Right lobe of liver (tissue), 6 donors: ENCODE measurements at regions not wholly inside any gene's neighbourhood (a gene's known extent, or its start where the extent isn't known, plus 50 kb on each side); places are given as distances from the start of the nearest gene placed in this dataset.

Experiments
- ATAC-seq, 4 donors: fragments of 200-7000 bp; cut with Tn5 transposase; one replicate each; pipeline ENCODE4 v1.9.1; 2020; ENCODE audit warnings: mild to moderate bottlenecking in 4 of 4, moderate library complexity in 4 of 4
- DNase-seq, 3 donors: peaks; one replicate each; pipeline ENCODE4 v3.0.0-alpha.2; 2020
- H3K27ac ChIP-seq, 3 donors: fragments of 200-600 bp; one replicate each; pipeline ENCODE4 v1.8.0; 2022
- H3K27me3 ChIP-seq, 2 donors: fragments of 200-600 bp; one replicate each; pipeline ENCODE4 v1.8.0; 2022
- H3K36me3 ChIP-seq, 4 donors: fragments of 200-600 bp; sonication (generic) in 1 of 4; one replicate each; pipeline versions ENCODE4 v1.5.1 to v1.8.0; 2017 to 2022; ENCODE audit warnings: control low read depth in 1 of 4
- H3K4me1 ChIP-seq, 4 donors: fragments of 200-600 bp; sonication (generic) in 1 of 4; one replicate each; pipeline versions ENCODE4 v1.5.1 to v1.8.0; 2017 to 2022; ENCODE audit warnings: control low read depth in 1 of 4
- H3K4me3 ChIP-seq, 3 donors: fragments of 200-600 bp; one replicate each; pipeline ENCODE4 v1.8.0; 2022
- H3K9me3 ChIP-seq, 4 donors: fragments of 200-600 bp; sonication (generic) in 1 of 4; one replicate each; pipeline versions ENCODE4 v1.5.1 to v1.8.0; 2017 to 2022; ENCODE audit warnings: control low read depth in 1 of 4
- POLR2A ChIP-seq: fragments of 450-650 bp; IDR thresholded peaks from one replicate; pipeline ENCODE4 v1.6.1; 2017; ENCODE audit warnings: antibody characterized with exemption, mild to moderate bottlenecking
- WGBS: methylation state at CpG from one replicate; pipeline ENCODE4 v1.1.6; 2018; ENCODE audit warnings: low coverage, low lambda C conversion rate; ENCODE audit not compliant: insufficient coverage; ENCODE audit errors: missing lambda C conversion rate; 5-methylcytosine and 5-hydroxymethylcytosine counted together
- intact Hi-C, 2 donors: fragments of 100-400 bp; cut with DNase I; formaldehyde crosslinking; loops; one replicate each; pipeline versions ENCODE4 v1.11.2 to v1.14.1; 2022
- TF ChIP-seq, protein P1 (sequence below), 4 donors: fragments of 200-600 bp in 3 of 4; fragments of 450-650 bp in 1 of 4; IDR thresholded peaks; one replicate each; pipeline versions ENCODE4 v1.5.1 to v1.8.0; 2016 to 2022; ENCODE audit warnings: antibody characterized with exemption in 4 of 4, mild to moderate bottlenecking in 2 of 4
- donor health status: DM: no; HTN: yes; CAD: no.
- donor health status: DM: no; HTN: no; CAD: no.
- donor health status: DM: no; HTN: no; CAD: no.
- donor health status: DM: no; HTN: yes; CAD: no.
- donor health status: DM: no; HTN: yes; CAD: no.

DNA sequence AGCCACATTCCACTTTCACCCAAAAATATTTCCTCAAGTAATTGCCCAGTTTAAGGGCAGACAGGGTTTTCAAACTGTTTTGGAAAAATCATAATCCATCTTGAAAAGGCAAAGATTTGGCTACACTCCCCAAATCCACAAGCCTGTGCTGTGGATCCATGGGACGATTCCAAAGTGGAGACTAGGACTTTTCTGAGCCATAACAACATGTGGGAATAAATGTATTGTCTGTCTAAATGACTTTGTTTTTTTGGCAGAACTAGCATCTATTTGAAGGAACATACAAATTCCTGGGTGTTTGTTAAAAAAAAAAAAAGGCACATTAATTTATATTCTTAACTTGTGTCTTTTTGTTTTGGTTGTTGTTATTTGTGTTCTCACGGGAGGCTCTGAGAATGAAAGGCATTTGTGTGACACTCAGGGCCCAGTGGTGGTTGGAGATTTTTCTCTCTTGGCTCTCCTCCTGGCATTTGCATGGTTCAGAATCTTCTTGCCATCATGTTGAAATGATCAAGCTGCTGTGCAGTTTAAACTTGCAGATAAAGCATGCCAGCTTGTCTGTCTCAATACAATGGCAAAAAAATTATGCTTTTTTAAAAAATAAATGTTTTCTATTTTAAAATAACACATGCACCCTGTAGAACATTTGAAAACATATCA, 277.4 kb downstream of the EN1 start:
- Histone ChIP-seq H3K9me3 (no peaks in the 10 kb centered on the region), H3K27me3 (no peaks in the 10 kb centered on the region), H3K36me3 (no peaks in the 10 kb centered on the region), H3K4me3 (no peak overlapping the region), H3K4me1 (no peaks in the 10 kb centered on the region), H3K27ac (no peak overlapping the region)
- 52% methylated on average over 2 of the region's 2 CpGs for WGBS
- no peak for ATAC-seq
- DNase-seq = no peak
- intact Hi-C loops = no loop called here
- TF ChIP-seq, protein P1, sequence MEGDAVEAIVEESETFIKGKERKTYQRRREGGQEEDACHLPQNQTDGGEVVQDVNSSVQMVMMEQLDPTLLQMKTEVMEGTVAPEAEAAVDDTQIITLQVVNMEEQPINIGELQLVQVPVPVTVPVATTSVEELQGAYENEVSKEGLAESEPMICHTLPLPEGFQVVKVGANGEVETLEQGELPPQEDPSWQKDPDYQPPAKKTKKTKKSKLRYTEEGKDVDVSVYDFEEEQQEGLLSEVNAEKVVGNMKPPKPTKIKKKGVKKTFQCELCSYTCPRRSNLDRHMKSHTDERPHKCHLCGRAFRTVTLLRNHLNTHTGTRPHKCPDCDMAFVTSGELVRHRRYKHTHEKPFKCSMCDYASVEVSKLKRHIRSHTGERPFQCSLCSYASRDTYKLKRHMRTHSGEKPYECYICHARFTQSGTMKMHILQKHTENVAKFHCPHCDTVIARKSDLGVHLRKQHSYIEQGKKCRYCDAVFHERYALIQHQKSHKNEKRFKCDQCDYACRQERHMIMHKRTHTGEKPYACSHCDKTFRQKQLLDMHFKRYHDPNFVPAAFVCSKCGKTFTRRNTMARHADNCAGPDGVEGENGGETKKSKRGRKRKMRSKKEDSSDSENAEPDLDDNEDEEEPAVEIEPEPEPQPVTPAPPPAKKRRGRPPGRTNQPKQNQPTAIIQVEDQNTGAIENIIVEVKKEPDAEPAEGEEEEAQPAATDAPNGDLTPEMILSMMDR (IDR thresholded peaks at IDR 0.05) = no peak
- TF ChIP-seq POLR2A = no peak

DNA sequence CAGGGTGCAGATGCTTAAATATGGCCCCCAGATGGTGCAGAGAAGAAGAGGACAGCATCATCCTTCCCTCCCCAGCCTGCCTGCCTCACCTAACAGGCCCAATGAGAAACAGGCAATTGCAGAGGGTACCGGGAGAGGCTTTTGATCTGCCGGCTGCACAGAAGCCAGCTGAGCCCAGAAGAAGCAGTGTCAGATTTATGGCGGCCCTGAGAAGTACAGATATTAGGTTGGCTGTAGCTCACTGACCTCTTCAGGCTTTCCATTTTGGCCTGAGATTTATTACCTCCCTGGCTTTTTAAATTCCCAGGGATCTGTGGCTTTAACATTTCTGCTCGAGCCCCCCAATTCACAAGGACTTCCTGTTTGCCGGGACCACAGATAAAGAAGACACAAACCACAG, 278.7 kb downstream of the EN1 start:
- no peak overlapping the region for H3K4me3 ChIP-seq
- WGBS = 8% methylated on average over 2 of the region's 5 CpGs
- DNase-seq = no peak
- ATAC-seq = no peak
- intact Hi-C loops = no loop called here
- no peaks in the 10 kb centered on the region for H3K4me1 ChIP-seq
- H3K27me3 ChIP-seq = no peaks in the 10 kb centered on the region
- H3K27ac ChIP-seq = no peak overlapping the region
- no peaks in the 10 kb centered on the region for H3K36me3 ChIP-seq
- no peaks in the 10 kb centered on the region for H3K9me3 ChIP-seq
- TF ChIP-seq, protein P1 (IDR thresholded peaks at IDR 0.05) = no peak
- TF ChIP-seq POLR2A = no peak

DNA sequence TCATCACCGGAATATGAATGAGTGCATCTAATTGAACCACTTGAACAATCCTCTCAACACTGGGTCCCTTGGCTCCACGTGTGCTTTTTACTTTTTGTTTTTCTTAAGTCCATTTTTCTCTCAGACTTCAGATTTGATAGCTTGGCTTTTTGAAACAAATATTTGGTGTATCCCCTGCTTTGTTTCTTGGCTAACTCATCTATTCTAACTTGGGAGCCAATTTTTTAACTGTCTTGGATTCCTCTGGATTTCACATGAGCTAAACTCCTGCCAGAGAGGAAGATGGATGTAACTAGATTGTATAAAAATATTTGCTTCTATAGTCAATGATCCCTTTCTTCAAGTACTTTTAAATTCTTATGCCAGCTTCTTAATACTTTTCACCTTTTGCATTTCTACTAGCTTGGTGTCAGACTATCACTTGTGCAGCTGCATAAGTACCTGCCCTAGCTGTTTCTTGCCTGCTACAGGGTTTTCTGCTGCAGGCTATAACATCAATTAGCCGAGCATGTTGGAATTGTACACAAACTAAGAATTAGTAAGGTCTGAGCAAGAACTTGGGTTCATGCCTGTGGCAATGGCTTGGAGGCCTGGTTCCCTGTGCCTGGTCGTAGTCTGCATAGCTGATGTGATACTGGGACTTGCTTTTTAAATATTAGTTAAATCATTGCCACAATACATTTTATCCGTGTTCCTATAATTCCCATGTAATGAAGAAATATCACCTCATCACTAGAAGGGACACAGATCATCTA, 281.5 kb downstream of the EN1 start:
- 33% methylated on average over 5 of the region's 5 CpGs for WGBS
- intact Hi-C loops = no loop called here
- no peaks in the 10 kb centered on the region for H3K36me3 ChIP-seq
- ATAC-seq (no peak), DNase-seq (no peak)
- TF ChIP-seq POLR2A = no peak
- TF ChIP-seq, protein P1 (IDR thresholded peaks at IDR 0.05) = no peak
- no peaks in the 10 kb centered on the region for H3K27me3 ChIP-seq
- H3K4me3 ChIP-seq = no peak overlapping the region
- no peak overlapping the region for H3K27ac ChIP-seq
- no peaks in the 10 kb centered on the region for H3K4me1 ChIP-seq
- H3K9me3 ChIP-seq = no peaks in the 10 kb centered on the region

DNA sequence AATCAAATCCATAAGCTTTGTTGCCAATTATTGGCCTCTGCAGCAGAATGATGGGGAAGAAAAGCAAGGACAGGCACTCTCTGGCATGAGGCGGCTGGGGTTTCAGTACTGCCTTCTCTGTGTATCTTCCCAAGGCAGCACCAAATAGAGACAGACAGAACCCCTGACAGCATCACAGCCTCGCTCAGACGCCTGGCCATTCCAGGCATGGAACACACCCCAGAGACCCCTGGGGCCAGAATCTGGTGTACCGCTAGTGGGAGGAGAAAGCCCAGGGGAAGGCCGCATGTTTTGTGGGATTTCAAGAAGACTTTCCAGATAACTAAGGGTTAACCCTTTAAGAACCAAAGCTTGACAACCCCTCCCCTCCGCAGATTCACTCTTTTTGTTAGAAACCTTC, 282.1 kb downstream of the EN1 start:
- H3K27ac ChIP-seq = no peak overlapping the region
- TF ChIP-seq POLR2A = no peak
- TF ChIP-seq, protein P1 (IDR thresholded peaks at IDR 0.05) = no peak
- ATAC-seq = no peak
- no peak for DNase-seq
- no peaks in the 10 kb centered on the region for H3K9me3 ChIP-seq
- H3K36me3 ChIP-seq = no peaks in the 10 kb centered on the region
- 39% methylated on average over 5 of the region's 6 CpGs for WGBS
- H3K4me1 ChIP-seq = no peaks in the 10 kb centered on the region
- no peak overlapping the region for H3K4me3 ChIP-seq
- intact Hi-C loops = no loop called here
- H3K27me3 ChIP-seq = no peaks in the 10 kb centered on the region
